Adrenal gland (tissue), 5 donors: ENCODE measurements at regions not wholly inside any gene's neighbourhood (a gene's known extent, or its start where the extent isn't known, plus 50 kb on each side); places are given as distances from the start of the nearest gene placed in this dataset.

Experiments used
- POLR2A ChIP-seq, 2 donors: fragments of 450-650 bp; IDR thresholded peaks; one replicate each; pipeline ENCODE4 v1.6.1; 2017; ENCODE audit warnings: antibody characterized with exemption in 2 of 2, mild to moderate bottlenecking in 2 of 2, moderate library complexity in 1 of 2
- TF ChIP-seq, protein P1 (sequence below), 6 experiments: fragments of 450-650 bp in 4 of 6; fragments of 200-600 bp in 2 of 6; sonication (generic) in 1 of 6; IDR thresholded peaks; 1 replicate in 5 of 6; 2 replicates in 1 of 6; pipeline versions ENCODE4 v1.5.1 to v1.8.0; 2016 to 2021; ENCODE audit warnings: antibody characterized with exemption in 6 of 6, mild to moderate bottlenecking in 2 of 6, moderate library complexity in 1 of 6
- donor health status: DM: no; HTN: no; CAD: no.

DNA sequence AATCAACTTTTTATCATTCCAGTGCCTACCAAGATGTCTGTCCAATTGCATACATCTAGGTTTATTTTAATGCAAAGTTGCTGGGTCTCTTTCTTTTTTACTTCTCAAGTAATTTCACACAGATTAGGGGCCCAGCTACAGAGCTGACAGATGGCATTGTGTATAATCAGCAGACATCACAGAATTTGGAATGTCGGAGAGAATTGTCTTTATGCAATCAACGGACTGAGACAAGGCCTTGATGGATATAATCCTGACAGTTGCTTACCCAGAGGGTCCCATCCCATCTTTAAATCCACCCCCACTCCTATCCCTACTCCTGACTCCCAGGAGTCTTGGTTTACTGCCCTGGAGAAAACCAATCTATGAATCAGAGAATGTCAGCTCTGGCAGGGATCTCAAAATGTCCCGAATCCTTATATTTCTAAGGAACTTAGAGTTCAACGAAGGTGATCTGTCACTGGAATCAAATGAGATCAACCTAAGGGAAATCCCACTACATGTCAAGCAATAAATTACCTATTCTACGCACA lies 142.0 kb downstream of the LRATD1 start:
- TF ChIP-seq, protein P1, sequence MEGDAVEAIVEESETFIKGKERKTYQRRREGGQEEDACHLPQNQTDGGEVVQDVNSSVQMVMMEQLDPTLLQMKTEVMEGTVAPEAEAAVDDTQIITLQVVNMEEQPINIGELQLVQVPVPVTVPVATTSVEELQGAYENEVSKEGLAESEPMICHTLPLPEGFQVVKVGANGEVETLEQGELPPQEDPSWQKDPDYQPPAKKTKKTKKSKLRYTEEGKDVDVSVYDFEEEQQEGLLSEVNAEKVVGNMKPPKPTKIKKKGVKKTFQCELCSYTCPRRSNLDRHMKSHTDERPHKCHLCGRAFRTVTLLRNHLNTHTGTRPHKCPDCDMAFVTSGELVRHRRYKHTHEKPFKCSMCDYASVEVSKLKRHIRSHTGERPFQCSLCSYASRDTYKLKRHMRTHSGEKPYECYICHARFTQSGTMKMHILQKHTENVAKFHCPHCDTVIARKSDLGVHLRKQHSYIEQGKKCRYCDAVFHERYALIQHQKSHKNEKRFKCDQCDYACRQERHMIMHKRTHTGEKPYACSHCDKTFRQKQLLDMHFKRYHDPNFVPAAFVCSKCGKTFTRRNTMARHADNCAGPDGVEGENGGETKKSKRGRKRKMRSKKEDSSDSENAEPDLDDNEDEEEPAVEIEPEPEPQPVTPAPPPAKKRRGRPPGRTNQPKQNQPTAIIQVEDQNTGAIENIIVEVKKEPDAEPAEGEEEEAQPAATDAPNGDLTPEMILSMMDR (IDR thresholded peaks at IDR 0.05): no peak
- TF ChIP-seq POLR2A (IDR thresholded peaks at IDR 0.05): no peak
